Central memory CD8-positive, alpha-beta T cell (primary cell): ENCODE measurements at regions not wholly inside any gene's neighbourhood (a gene's known extent, or its start where the extent isn't known, plus 50 kb on each side); places are given as distances from the start of the nearest gene placed in this dataset.

Source experiments
- ATAC-seq: fragments of 150-1000 bp; cut with Tn5 transposase; replicated peaks from 2 replicates; pipeline ENCODE4 v1.10.0; 2022; ENCODE audit warnings: mild to moderate bottlenecking, moderate FRiP score, moderate number of reproducible peaks; ENCODE audit not compliant: poor library complexity, severe bottlenecking; ENCODE audit errors: extremely low read depth
- DNase-seq, 2 donors: peaks; one replicate each; pipeline ENCODE4 v3.0.0; 2021; ENCODE audit warnings: low spot score in 2 of 2
- H3K27ac Mint-ChIP-seq: one replicate; pipeline ENCODE4 v1.8.0; 2022; ENCODE audit warnings: low read depth, mild to moderate bottlenecking, moderate library complexity, mixed read lengths
- H3K27me3 Mint-ChIP-seq: one replicate; pipeline ENCODE4 v1.8.0; 2022; ENCODE audit warnings: mixed read lengths
- H3K36me3 Mint-ChIP-seq: one replicate; pipeline ENCODE4 v1.8.0; 2022; ENCODE audit warnings: mild to moderate bottlenecking, moderate library complexity, mixed read lengths; ENCODE audit not compliant: insufficient read depth
- H3K4me1 Mint-ChIP-seq: one replicate; pipeline ENCODE4 v1.8.0; 2022; ENCODE audit warnings: mixed read lengths
- H3K4me3 Mint-ChIP-seq: one replicate; pipeline ENCODE4 v1.8.0; 2022; ENCODE audit warnings: mild to moderate bottlenecking, moderate library complexity, mixed read lengths
- H3K9me3 Mint-ChIP-seq: one replicate; pipeline ENCODE4 v1.8.0; 2022; ENCODE audit warnings: mixed read lengths

DNA sequence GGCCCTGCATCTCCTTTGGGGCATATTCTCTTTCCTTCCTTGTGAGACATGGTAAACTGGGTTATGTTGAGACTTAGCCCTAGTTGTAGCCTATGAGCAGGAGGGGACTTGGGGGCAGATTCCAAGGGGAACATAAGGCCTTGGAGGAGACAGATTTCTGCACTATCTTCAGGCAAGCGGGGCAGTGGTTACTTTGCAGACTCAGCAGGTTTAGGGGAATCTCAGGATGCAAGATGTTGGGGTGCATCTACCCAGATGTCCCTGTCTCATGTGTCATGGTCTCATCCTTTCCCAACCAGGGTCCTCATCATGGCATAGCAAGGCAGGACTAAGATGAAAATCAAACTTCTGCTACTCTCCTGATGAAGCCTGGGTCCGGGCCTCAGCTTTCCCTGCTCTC lies 58.6 kb upstream of the PTPRT start:
- Mint-ChIP-seq H3K27ac (no peak overlapping the region), H3K36me3 (no peaks in the 10 kb centered on the region), H3K4me3 (no peak overlapping the region), H3K9me3 (no peaks in the 10 kb centered on the region), H3K27me3 (peaks cover 31% of the 10 kb centered on the region), H3K4me1 (no peaks in the 10 kb centered on the region)
- no peak for DNase-seq
- ATAC-seq, result no peak

DNA sequence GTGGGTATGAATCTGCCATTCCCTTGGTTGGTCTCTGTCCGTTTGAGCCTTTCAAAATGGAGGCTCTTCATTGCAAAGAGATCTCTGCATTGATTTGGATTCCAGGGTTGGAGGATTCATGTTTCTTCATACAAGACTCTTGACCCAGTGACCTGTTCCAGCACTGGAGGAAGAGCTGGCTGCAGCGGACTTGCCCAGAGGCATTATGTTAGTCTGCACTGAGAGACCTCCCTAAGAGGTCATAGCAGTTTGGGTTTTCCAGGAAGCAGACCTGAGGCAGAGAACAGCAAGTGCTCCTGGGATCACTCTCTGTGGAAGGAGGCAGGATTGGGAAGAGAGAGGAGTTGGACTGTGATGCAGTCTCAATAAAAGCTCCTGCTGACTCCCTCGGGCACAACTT lies 57.7 kb upstream of the PTPRT start:
- ATAC-seq, result no peak
- Mint-ChIP-seq H3K27ac (no peak overlapping the region), H3K27me3 (peaks cover 31% of the 10 kb centered on the region), H3K36me3 (no peaks in the 10 kb centered on the region), H3K4me3 (no peak overlapping the region), H3K4me1 (no peaks in the 10 kb centered on the region), H3K9me3 (no peaks in the 10 kb centered on the region)
- DNase-seq, result no peak

DNA sequence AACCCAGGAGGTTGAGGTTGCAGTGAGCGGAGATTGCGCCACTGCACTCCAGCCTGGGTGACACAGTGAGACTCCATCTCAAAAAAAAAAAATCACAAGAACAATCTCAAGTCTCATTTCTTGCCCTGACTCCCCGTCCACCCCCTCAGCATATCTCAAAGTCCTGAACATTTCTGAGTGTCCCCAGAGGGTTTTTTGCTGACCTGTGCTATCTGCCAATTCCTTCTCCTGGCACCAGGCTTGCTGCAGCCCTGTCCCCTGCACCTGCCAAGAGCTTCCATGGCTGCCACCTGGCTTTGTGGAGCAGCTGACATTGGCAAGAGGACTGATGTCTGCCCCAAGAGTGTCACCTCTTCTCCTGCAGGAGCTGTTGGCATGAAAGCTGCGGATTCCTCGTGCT lies 54.9 kb upstream of the PTPRT start:
- DNase-seq (no peak), ATAC-seq (no peak)
- Mint-ChIP-seq H3K27me3 (peaks cover 41% of the 10 kb centered on the region), H3K27ac (no peak overlapping the region), H3K4me3 (no peak overlapping the region), H3K4me1 (no peaks in the 10 kb centered on the region), H3K36me3 (no peaks in the 10 kb centered on the region), H3K9me3 (no peaks in the 10 kb centered on the region)

DNA sequence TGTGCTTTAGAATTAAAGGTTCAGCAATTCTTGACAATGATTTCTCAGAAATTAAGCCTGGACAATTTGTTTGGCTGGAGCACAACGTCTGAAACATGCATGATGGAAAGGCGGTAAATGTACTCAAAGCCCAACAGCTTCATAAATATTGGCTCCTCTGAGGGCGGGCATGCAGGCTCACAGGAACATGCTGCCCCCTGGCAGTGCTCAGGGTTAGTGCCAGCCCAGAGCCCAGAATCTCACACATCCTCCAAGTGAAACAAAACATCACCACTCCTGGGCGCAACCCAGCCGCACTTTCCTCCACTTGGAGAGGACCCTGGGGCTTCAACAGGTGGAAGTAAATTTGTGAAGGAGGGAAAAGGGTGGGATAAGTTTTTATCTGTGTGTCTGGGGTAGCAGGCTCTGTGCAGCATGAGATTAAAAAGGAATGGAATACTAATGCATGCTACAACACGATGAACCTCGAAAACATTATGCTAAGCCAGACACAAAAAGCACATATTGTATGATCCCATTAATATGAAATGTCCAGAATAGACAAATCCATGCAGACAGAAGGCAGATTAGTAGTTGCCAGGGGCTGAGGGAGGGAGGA lies 54.1 kb upstream of the PTPRT start:
- DNase-seq, result no peak
- Mint-ChIP-seq H3K4me3 (no peak overlapping the region), H3K4me1 (no peaks in the 10 kb centered on the region), H3K36me3 (no peaks in the 10 kb centered on the region), H3K27ac (no peak overlapping the region), H3K9me3 (peaks cover 7% of the 10 kb centered on the region), H3K27me3 (peaks cover 41% of the 10 kb centered on the region)
- no peak for ATAC-seq

DNA sequence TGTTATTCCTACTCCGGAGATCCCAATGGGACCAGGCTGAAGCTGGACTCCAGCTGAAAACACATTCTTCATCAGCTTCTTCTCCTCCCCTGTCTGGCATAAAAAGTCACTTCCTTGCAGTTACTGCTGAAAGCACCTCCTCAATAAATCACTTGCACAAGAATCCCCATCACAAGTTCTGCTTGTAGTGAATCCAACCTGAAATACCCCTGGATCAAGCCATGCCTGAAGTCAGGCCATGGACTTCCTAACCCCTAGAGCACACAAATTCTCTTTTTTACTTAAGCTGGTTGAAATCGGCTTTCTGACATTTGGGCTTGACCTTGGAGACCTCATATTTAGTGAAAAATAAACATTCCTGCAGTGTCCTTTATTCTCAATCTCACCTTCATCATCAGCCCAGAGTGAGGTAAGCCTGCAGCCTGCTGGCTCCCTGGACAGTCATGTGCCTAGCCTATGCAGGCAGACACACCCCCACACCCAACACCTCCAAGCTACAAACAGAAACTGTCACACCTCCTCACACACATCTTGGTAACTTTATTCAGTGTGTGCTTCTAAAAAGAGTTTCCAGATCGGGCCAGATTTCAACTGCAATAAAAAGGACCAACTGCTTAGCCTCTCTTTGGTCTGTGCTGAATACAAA lies 51.5 kb upstream of the PTPRT start:
- no peaks in the 10 kb centered on the region for H3K36me3 Mint-ChIP-seq
- H3K9me3 Mint-ChIP-seq, result peaks cover 7% of the 10 kb centered on the region

More for the DNA sequence above, 51.5 kb upstream of the PTPRT start:
- H3K27ac Mint-ChIP-seq, result no peak overlapping the region
- no peaks in the 10 kb centered on the region for H3K4me1 Mint-ChIP-seq
- peaks cover 44% of the 10 kb centered on the region for H3K27me3 Mint-ChIP-seq
- ATAC-seq (no peak), DNase-seq (no peak)
- H3K4me3 Mint-ChIP-seq, result no peak overlapping the region
